HEK293T (cell line): ENCODE measurements at regions not wholly inside any gene's neighbourhood (a gene's known extent, or its start where the extent isn't known, plus 50 kb on each side); places are given as distances from the start of the nearest gene placed in this dataset.
"Not testable (repeated sequence)": the region's sequence is repeated elsewhere in the genome, so short reads cannot be mapped to it uniquely, and the experiment has no call there.

ENCODE experiments used
- CTCF ChIA-PET: fragments of 350-600 bp; formaldehyde crosslinking; extraction: SDS; loops from one replicate; lab custom pipeline; 2021; ENCODE audit warnings: antibody characterized with exemption, inconsistent platforms; lab: Yijun Ruan, JAX
- POLR2A ChIA-PET: fragments of 350-600 bp; formaldehyde crosslinking; extraction: SDS; loops from one replicate; lab custom pipeline; 2020; ENCODE audit warnings: antibody characterized with exemption, inconsistent platforms; lab: Yijun Ruan, JAX
- DNase-seq: peaks from one replicate; pipeline ENCODE4 v3.0.0; 2012; ENCODE audit warnings: mixed read lengths; ENCODE audit errors: extremely low spot score
- ARNT ChIP-seq: fragments of 450-650 bp; IDR thresholded peaks from 2 replicates; pipeline ENCODE4 v1.6.1; 2017; ENCODE audit warnings: mild to moderate bottlenecking
- BHLHE40 ChIP-seq: fragments of 450-650 bp; IDR thresholded peaks from 2 replicates; pipeline ENCODE4 v1.6.1; 2016; ENCODE audit warnings: mild to moderate bottlenecking, moderate library complexity, borderline replicate concordance
- CTBP1 ChIP-seq: fragments of 450-650 bp; IDR thresholded peaks from 2 replicates; pipeline ENCODE4 v1.6.1; 2016; ENCODE audit warnings: borderline replicate concordance
- ELF4 ChIP-seq: fragments of 450-650 bp; IDR thresholded peaks from 2 replicates; pipeline ENCODE4 v1.6.1; 2017; ENCODE audit warnings: antibody characterized with exemption
- FOXA1 ChIP-seq: fragments of 450-650 bp; IDR thresholded peaks from 2 replicates; pipeline ENCODE4 v1.6.1; 2016; ENCODE audit warnings: mild to moderate bottlenecking
- FOXK2 ChIP-seq: fragments of 450-650 bp; IDR thresholded peaks from 2 replicates; pipeline ENCODE4 v1.6.1; 2016; ENCODE audit warnings: mild to moderate bottlenecking
- HDGF ChIP-seq: fragments of 450-650 bp; IDR thresholded peaks from 2 replicates; pipeline ENCODE4 v1.6.1; 2017; ENCODE audit warnings: antibody characterized with exemption, borderline replicate concordance
- LEF1 ChIP-seq: fragments of 450-650 bp; IDR thresholded peaks from 2 replicates; pipeline ENCODE4 v1.6.1; 2017; ENCODE audit warnings: mild to moderate bottlenecking, borderline replicate concordance
- NFRKB ChIP-seq: fragments of 450-650 bp; IDR thresholded peaks from 2 replicates; pipeline ENCODE4 v1.6.1; 2016; ENCODE audit warnings: mild to moderate bottlenecking, moderate library complexity
- SP1 ChIP-seq: fragments of 450-650 bp; IDR thresholded peaks from 2 replicates; pipeline ENCODE4 v1.6.1; 2017
- SUZ12 ChIP-seq: fragments of 450-650 bp; IDR thresholded peaks from 2 replicates; pipeline ENCODE4 v1.6.1; 2016; ENCODE audit warnings: mild to moderate bottlenecking
- TARDBP ChIP-seq: fragments of 450-650 bp; IDR thresholded peaks from 2 replicates; pipeline ENCODE4 v1.6.1; 2016
- ZNF384 ChIP-seq: fragments of 450-650 bp; IDR thresholded peaks from 2 replicates; pipeline ENCODE4 v1.6.1; 2016
- TF ChIP-seq, protein P1 (sequence below): fragments of 450-650 bp; IDR thresholded peaks from 2 replicates; pipeline ENCODE4 v1.6.1; 2016

DNA sequence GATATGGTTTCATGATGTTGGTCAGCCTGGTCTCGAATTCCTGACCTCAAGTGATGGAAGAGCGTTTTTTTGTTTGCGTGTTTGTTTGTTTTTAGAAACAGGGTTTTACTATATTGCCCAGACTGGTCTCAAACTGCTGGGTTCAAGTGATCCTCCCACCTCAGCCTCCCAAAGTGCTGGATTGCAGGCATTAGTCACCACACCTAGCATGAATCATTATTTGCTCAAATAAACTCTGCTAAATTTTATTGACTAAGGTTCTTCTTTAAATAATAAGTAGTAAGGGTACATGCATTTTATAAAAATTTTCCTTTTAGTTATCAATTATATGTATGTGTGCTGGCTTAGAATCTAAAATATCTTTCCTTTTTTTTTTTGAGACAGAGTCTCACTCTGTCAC is 52.9 kb downstream of the ZBTB9 start:
- TF ChIP-seq SP1 (no peak), FOXA1 (no peak)
- ChIA-PET CTCF (no interaction called here), POLR2A (no interaction called here)
- no peak for DNase-seq

DNA sequence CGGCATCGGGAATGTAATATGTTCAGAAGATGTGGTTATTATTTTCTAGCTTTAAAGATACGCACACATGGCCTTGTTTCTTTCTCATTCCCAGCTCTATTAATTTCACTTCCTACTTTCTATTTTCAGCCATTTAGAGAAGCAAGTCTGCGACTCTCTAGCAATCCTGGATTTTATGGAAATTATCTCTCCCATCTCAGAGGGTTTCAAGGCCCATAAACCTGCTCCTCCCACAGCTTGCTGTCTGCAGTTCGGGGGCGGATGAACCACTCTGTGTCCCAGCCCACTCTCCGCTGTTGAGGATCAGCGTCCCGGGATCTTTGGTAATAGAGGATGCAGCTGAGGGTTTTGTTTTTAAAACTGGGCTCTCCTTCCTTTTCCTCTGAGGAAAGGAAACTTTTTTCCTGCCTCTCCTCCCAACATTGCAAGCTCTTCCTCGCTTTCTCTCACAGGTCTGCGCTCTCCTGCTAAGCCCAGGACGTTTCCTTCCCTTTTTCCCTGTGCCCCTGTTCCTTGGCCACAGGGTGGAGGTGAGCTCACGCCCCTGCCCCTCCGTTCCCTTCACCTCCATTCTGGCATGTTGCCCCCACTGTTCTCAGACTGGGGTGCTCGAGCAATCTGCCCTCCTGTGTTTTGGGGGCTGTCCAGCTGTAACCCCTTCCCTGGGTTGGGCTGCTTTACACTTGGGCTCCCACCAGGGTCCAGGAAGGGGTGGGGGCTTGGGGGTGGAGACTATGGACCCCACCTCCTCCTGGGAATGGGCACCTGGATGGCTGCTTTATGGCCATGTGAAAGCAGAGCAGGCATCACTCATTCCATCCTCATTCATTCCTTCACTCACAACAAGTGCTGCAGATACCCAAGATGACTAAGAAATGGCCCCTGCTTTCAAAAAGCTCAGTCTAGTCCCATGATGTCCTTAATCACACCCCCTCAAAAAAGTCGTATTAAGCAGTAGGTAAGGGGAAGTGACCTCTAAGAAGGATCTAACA is 54.9 kb downstream of the ZBTB9 start:
- POLR2A ChIA-PET, result interaction anchor here (0.7 to 1.2 kb wide), 4 partner anchors 55 to 112 kb away, joined by 3 read pairs; partner anchors contain the start of genes BAK1, ITPR3 and ZBTB9
- DNase-seq, result no peak
- CTCF ChIA-PET, result no interaction called here
- TF ChIP-seq BHLHE40 (no peak), FOXK2 (no peak), SP1 (no peak), CTBP1 (no peak), ZNF384 (no peak), NFRKB (no peak), SUZ12 (no peak)

DNA sequence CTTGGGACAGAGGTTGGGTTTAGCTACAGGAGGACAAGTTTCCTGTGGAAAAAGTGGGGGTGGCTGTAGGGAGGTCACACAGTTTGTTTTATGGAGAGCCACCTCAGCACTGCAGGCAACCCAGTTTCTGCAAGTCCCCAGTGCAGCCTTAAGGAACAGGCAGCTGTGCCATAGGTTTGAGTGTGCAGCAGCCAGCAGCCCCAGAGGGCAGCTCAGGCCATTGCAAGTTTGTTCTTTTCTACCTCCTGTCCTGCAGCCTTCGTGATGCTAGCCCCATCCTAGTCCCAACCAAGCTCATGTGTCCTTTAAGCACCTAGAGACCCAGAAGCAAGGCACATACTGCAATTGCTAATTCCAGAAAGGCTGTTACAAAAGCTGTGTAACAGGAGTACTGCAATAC is 58.8 kb downstream of the ZBTB9 start:
- ChIA-PET POLR2A (no interaction called here), CTCF (no interaction called here)
- DNase-seq, result no peak
- TF ChIP-seq SP1, result no peak
- TF ChIP-seq, protein P1, sequence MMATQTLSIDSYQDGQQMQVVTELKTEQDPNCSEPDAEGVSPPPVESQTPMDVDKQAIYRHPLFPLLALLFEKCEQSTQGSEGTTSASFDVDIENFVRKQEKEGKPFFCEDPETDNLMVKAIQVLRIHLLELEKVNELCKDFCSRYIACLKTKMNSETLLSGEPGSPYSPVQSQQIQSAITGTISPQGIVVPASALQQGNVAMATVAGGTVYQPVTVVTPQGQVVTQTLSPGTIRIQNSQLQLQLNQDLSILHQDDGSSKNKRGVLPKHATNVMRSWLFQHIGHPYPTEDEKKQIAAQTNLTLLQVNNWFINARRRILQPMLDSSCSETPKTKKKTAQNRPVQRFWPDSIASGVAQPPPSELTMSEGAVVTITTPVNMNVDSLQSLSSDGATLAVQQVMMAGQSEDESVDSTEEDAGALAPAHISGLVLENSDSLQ, result no peak
- TF ChIP-seq FOXK2, result no peak
- TF ChIP-seq ARNT, result no peak
- TF ChIP-seq HDGF, result no peak
- no peak for TF ChIP-seq NFRKB
- no peak for TF ChIP-seq SUZ12
- no peak for TF ChIP-seq CTBP1
- no peak for TF ChIP-seq TARDBP
- TF ChIP-seq ELF4, result no peak
- no peak for TF ChIP-seq FOXA1
- TF ChIP-seq BHLHE40, result no peak
- no peak for TF ChIP-seq LEF1
- no peak for TF ChIP-seq ZNF384

DNA sequence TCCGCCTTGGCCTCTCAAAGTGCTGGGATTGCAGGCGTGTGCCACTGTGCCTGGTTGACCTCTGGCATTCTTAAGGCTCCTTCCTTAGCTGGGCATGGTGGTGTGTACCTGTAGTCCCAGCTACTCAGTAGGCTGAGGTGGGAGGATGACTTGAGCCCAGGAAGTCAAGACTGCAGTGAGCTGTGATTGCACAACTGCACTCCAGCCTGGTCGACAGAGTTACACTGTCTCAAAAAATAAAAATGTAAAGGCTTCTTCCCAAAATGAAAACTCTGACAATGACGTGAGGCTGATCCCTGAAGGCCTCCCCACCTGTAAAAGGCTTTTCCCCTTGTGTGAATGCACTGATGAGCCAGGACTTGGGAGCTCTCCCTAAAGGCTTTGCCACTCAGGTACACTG is 62.4 kb downstream of the ZBTB9 start:
- no peak for TF ChIP-seq ELF4
- ChIA-PET POLR2A (no interaction called here), CTCF (no interaction called here)
- no peak for DNase-seq

DNA sequence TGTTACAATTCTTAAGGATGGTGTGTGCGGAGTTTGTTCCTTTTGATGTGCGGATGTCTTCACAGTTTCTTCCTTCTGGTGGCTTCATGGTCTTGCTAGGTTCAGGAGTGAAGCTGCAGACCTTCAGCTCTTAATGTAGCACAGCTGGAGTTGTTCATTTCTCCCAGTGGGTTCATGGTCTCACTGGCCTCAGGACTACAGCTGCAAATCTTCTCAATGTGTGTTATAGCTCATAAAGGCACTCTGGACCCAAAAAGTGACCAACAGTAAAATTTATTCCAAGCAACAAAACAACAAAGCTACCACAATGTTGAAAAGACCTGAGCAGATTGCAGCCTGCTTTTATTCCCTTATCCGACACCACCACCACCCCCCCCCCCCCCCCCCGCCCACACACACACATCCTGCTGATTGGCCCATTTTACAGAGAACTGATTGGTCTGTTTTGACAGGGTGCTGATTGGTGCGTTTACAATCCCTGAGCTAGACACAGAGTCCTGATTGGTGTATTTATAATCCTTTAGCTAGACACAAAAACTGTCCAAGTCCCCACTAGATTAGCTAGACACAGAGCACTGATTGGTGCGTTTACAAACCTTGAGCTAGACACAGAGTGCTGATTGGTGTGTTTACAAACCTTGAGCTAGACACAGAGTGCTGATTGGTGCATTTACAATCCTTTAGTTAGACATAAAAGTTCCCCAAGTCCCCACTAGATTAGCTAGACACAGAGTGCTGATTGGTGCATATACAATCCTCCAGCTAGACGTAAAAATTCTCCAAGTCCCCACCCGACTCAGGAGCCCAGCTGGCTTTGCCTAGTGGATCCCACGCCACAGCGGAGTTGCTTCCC is 59.2 kb downstream of the BAK1 start:
- DNase-seq, result not testable (repeated sequence)
- ChIA-PET POLR2A (interaction anchor here (0.6 kb wide), 1 partner anchor 557 kb away, joined by 3 read pairs; no protein-coding TSS in a partner anchor), CTCF (interaction anchor here (1.2 kb wide), 1 partner anchor 8 kb away, joined by 3 read pairs; no protein-coding TSS in a partner anchor)

DNA sequence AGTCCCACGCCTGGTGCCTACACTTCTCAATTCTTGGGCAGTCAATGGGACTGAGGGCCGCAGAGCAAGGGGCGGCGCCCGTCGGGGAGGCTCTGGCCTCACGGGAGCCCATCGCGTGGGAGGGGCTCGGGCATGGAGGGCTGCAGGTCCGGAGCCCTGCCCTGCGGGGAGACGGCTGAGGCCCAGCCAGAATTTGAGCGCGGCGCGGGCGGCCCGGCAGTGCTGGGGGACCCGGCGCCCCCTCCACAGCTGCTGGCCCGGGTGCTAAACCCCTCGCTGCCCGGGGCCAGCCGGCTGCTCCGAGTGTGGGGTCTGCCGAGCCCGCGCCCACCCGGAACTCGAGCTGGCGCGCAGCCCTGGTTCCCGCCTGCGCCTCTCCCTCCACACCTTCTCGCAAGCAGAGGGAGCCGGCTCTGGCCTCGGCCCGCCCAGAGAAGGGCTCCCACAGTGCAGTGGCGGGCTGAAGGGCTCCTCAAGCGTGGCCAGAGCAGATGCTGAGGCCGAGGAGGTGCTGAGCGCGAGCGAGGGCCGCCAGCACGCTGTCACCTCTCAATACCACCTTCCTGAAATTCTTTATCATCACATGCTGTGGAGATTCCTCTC is 58.5 kb downstream of the BAK1 start:
- TF ChIP-seq FOXA1 (no peak), LEF1 (no peak), SP1 (no peak), NFRKB (no peak), SUZ12 (no peak)
- ChIA-PET CTCF (interaction anchor here (1.2 kb wide), 1 partner anchor 9 kb away, joined by 3 read pairs; no protein-coding TSS in a partner anchor), POLR2A (no interaction called here)
- no peak for DNase-seq
